ENCODE measurements at regions not wholly inside any gene's neighbourhood (a gene's known extent, or its start where the extent isn't known, plus 50 kb on each side); places are given as distances from the start of the nearest gene placed in this dataset.

- H3K4me3 ChIP-seq (ENCODE audit: low read length), result no peak overlapping the region
- H3F3A ChIP-seq (ENCODE audit: insufficient read depth, low read length, poor library complexity, severe bottlenecking), result no peaks in the 10 kb centered on the region
- no peak overlapping the region for H2AFZ ChIP-seq (ENCODE audit: low read depth, low read length)
- H3K9me3 ChIP-seq (ENCODE audit: low read length), result no peaks in the 10 kb centered on the region
- H3K36me3 ChIP-seq (ENCODE audit: insufficient read depth, low read length), result no peaks in the 10 kb centered on the region
- H3K4me2 ChIP-seq (ENCODE audit: low read length), result no peak overlapping the region
- H3K27me3 ChIP-seq (ENCODE audit: insufficient read depth, low read depth, low read length), result no peaks in the 10 kb centered on the region
- H3K27ac ChIP-seq (ENCODE audit: low read length), result no peak overlapping the region
- no peak overlapping the region for H3K9ac ChIP-seq (ENCODE audit: low read length)
- no peaks in the 10 kb centered on the region for H3K79me2 ChIP-seq (replicated peaks; ENCODE audit: insufficient read depth, low read length)
- H3K9me2 ChIP-seq (ENCODE audit: insufficient read depth, low read length), result no peaks in the 10 kb centered on the region
- TF ChIP-seq CTCF (IDR thresholded peaks at IDR 0.05; ENCODE audit: poor library complexity, severe bottlenecking) (no peak), MXI1 (conservative IDR thresholded peaks at IDR 0.05; ENCODE audit: poor library complexity, severe bottlenecking) (no peak), RAD21 (conservative IDR thresholded peaks at IDR 0.05) (no peak), EP300 (conservative IDR thresholded peaks at IDR 0.05; ENCODE audit: poor library complexity, severe bottlenecking) (no peak), POLR2AphosphoS5 (IDR thresholded peaks at IDR 0.05) (no peak), EZH2 (IDR thresholded peaks at IDR 0.05; ENCODE audit: borderline replicate concordance, insufficient read depth, low read length, poor library complexity, severe bottlenecking) (no peak), SMC3 (conservative IDR thresholded peaks at IDR 0.05; ENCODE audit: poor library complexity) (no peak), TAF1 (IDR thresholded peaks at IDR 0.05; ENCODE audit: low read depth) (no peak), REST (IDR thresholded peaks at IDR 0.05; ENCODE audit: borderline replicate concordance) (no peak)
- H4K20me1 ChIP-seq (ENCODE audit: insufficient read depth), result no peaks in the 10 kb centered on the region
Observed at GRCh38 chr1:239261521-239261920, 124.8 kb upstream of the CHRM3 start.

- no peak overlapping the region for H3K4me2 ChIP-seq (ENCODE audit: low read length)
Observed at GRCh38 chr1:239260842-239261241, 125.5 kb upstream of the CHRM3 start.

More at GRCh38 chr1:239260842-239261241, 125.5 kb upstream of the CHRM3 start:
- Histone ChIP-seq H3K79me2 (replicated peaks; ENCODE audit: insufficient read depth, low read length) (no peaks in the 10 kb centered on the region), H3K27ac (ENCODE audit: low read length) (no peak overlapping the region), H4K20me1 (ENCODE audit: insufficient read depth) (no peaks in the 10 kb centered on the region), H3F3A (ENCODE audit: insufficient read depth, low read length, poor library complexity, severe bottlenecking) (no peaks in the 10 kb centered on the region), H3K27me3 (ENCODE audit: insufficient read depth, low read depth, low read length) (no peaks in the 10 kb centered on the region), H3K36me3 (ENCODE audit: insufficient read depth, low read length) (no peaks in the 10 kb centered on the region), H3K9ac (ENCODE audit: low read length) (no peak overlapping the region), H3K9me3 (ENCODE audit: low read length) (no peaks in the 10 kb centered on the region), H3K4me3 (ENCODE audit: low read length) (no peak overlapping the region), H2AFZ (ENCODE audit: low read depth, low read length) (no peak overlapping the region), H3K9me2 (ENCODE audit: insufficient read depth, low read length) (no peaks in the 10 kb centered on the region)
- no peak for TF ChIP-seq EP300 (conservative IDR thresholded peaks at IDR 0.05; ENCODE audit: poor library complexity, severe bottlenecking)
- no peak for TF ChIP-seq POLR2AphosphoS5 (IDR thresholded peaks at IDR 0.05)
- TF ChIP-seq EZH2 (IDR thresholded peaks at IDR 0.05; ENCODE audit: borderline replicate concordance, insufficient read depth, low read length, poor library complexity, severe bottlenecking), result no peak
- no peak for TF ChIP-seq TAF1 (IDR thresholded peaks at IDR 0.05; ENCODE audit: low read depth)
- TF ChIP-seq RAD21 (conservative IDR thresholded peaks at IDR 0.05), result no peak
- TF ChIP-seq MXI1 (conservative IDR thresholded peaks at IDR 0.05; ENCODE audit: poor library complexity, severe bottlenecking), result no peak
- no peak for TF ChIP-seq SMC3 (conservative IDR thresholded peaks at IDR 0.05; ENCODE audit: poor library complexity)
- TF ChIP-seq CTCF (IDR thresholded peaks at IDR 0.05; ENCODE audit: poor library complexity, severe bottlenecking), result no peak
- TF ChIP-seq REST (IDR thresholded peaks at IDR 0.05; ENCODE audit: borderline replicate concordance), result no peak

All from neural cell (in vitro differentiated cells).